Epithelial cell of proximal tubule (primary cell): ENCODE measurements at regions not wholly inside any gene's neighbourhood (a gene's known extent, or its start where the extent isn't known, plus 50 kb on each side); places are given as distances from the start of the nearest gene placed in this dataset.
"Not testable (repeated sequence)": the region's sequence is repeated elsewhere in the genome, so short reads cannot be mapped to it uniquely, and the experiment has no call there.

Source experiments
- DNase-seq: peaks from one replicate; pipeline ENCODE4 v3.0.0-alpha.2; 2011; ENCODE audit warnings: low read depth
- H3K4me3 ChIP-seq: 2 replicates; pipeline ENCODE4 v1.5.1; 2011; ENCODE audit warnings: low read depth, mild to moderate bottlenecking, low read length
- CTCF ChIP-seq: conservative IDR thresholded peaks from 2 replicates; pipeline ENCODE4 v1.5.1; 2012; ENCODE audit warnings: low read depth, mild to moderate bottlenecking, low read length

GRCh38 chr6:141467041-141467440, 665.7 kb upstream of the GJE1 start:
- H3K4me3 ChIP-seq: no peak overlapping the region
- TF ChIP-seq CTCF: no peak
- DNase-seq: no peak

- no peak overlapping the region for H3K4me3 ChIP-seq
- no peak for TF ChIP-seq CTCF
- no peak for DNase-seq
These were observed 667.8 kb upstream of the GJE1 start for GRCh38 chr6:141464896-141465295.

GRCh38 chr6:141464490-141464889, 668.2 kb upstream of the GJE1 start:
- no peak for TF ChIP-seq CTCF
- peak; percentile 76 for DNase-seq
- no peak overlapping the region for H3K4me3 ChIP-seq

GRCh38 chr6:141463237-141463977, 669.3 kb upstream of the GJE1 start:
- no peak for TF ChIP-seq CTCF
- no peak for DNase-seq
- H3K4me3 ChIP-seq: no peak overlapping the region

- TF ChIP-seq CTCF: no peak
- no peak for DNase-seq
- no peak overlapping the region for H3K4me3 ChIP-seq
These were observed 671.8 kb upstream of the GJE1 start for GRCh38 chr6:141460743-141461484.

- DNase-seq: not testable (repeated sequence)
These were observed 672.5 kb upstream of the GJE1 start for GRCh38 chr6:141460245-141460644.

GRCh38 chr6:141457984-141458383, 674.7 kb upstream of the GJE1 start:
- DNase-seq, H3K4me3 ChIP-seq: not testable (repeated sequence)

More at GRCh38 chr6:141460245-141460644, 672.5 kb upstream of the GJE1 start:
- H3K4me3 ChIP-seq: not testable (repeated sequence)

- no peak for TF ChIP-seq CTCF
- no peak overlapping the region for H3K4me3 ChIP-seq
- no peak for DNase-seq
These were observed 680.4 kb upstream of the GJE1 start for GRCh38 chr6:141452354-141452686.
